GM19452 (cell line): ENCODE measurements at regions not wholly inside any gene's neighbourhood (a gene's known extent, or its start where the extent isn't known, plus 50 kb on each side); places are given as distances from the start of the nearest gene placed in this dataset.

Experiments
- ATAC-seq: cut with Tn5 transposase; IDR thresholded peaks from one replicate; pipeline ENCODE4 v1.9.1; 2021; ENCODE audit not compliant: unreplicated experiment

- no peak for ATAC-seq
These were observed 190.7 kb upstream of the NCAM1 start for GRCh38 chr11:112770487-112770886.

- no peak for ATAC-seq
These were observed 189.4 kb upstream of the NCAM1 start for GRCh38 chr11:112771851-112772250.

- ATAC-seq = no peak
These were observed 188.0 kb upstream of the NCAM1 start for GRCh38 chr11:112773264-112773663.

- no peak for ATAC-seq
These were observed 184.4 kb upstream of the NCAM1 start for GRCh38 chr11:112776834-112777233.

GRCh38 chr11:112777283-112777751 lies 183.9 kb upstream of the NCAM1 start:
- no peak for ATAC-seq

- no peak for ATAC-seq
These were observed 182.9 kb upstream of the NCAM1 start for GRCh38 chr11:112778091-112778876.

GRCh38 chr11:112778877-112779266 lies 182.3 kb upstream of the NCAM1 start:
- no peak for ATAC-seq

GRCh38 chr11:112780351-112781087 lies 180.7 kb upstream of the NCAM1 start:
- no peak for ATAC-seq

- ATAC-seq = no peak
These were observed 177.3 kb upstream of the NCAM1 start for GRCh38 chr11:112783945-112784322.

- ATAC-seq = no peak
These were observed 176.7 kb upstream of the NCAM1 start for GRCh38 chr11:112784323-112785073.

- no peak for ATAC-seq
These were observed 176.1 kb upstream of the NCAM1 start for GRCh38 chr11:112785149-112785548.

GRCh38 chr11:112785719-112786118 lies 175.5 kb upstream of the NCAM1 start:
- ATAC-seq = no peak

GRCh38 chr11:112786196-112786595 lies 175.0 kb upstream of the NCAM1 start:
- ATAC-seq = no peak

- ATAC-seq = no peak
These were observed 174.2 kb upstream of the NCAM1 start for GRCh38 chr11:112786886-112787530.

- no peak for ATAC-seq
These were observed 171.7 kb upstream of the NCAM1 start for GRCh38 chr11:112789481-112789880.

GRCh38 chr11:112790286-112790685 lies 170.9 kb upstream of the NCAM1 start:
- ATAC-seq = no peak

- ATAC-seq = no peak
These were observed 169.2 kb upstream of the NCAM1 start for GRCh38 chr11:112792070-112792469.

- no peak for ATAC-seq
These were observed 167.8 kb upstream of the NCAM1 start for GRCh38 chr11:112793416-112793815.

GRCh38 chr11:112794331-112794846 lies 166.8 kb upstream of the NCAM1 start:
- no peak for ATAC-seq

- no peak for ATAC-seq
These were observed 165.9 kb upstream of the NCAM1 start for GRCh38 chr11:112795142-112795815.
